Psoas muscle (tissue), 7 donors: ENCODE measurements at regions not wholly inside any gene's neighbourhood (a gene's known extent, or its start where the extent isn't known, plus 50 kb on each side); places are given as distances from the start of the nearest gene placed in this dataset.

Source experiments
- ATAC-seq, 4 donors: fragments of 200-7000 bp; cut with Tn5 transposase; one replicate each; pipeline ENCODE4 v1.9.1; 2020; ENCODE audit warnings: moderate library complexity in 3 of 4, mild to moderate bottlenecking in 2 of 4
- DNase-seq, 2 donors: peaks; one replicate each; pipeline ENCODE4 v3.0.0-alpha.2; 2020
- H3K27ac ChIP-seq: fragments of 200-600 bp; one replicate; pipeline ENCODE4 v1.8.0; 2022
- H3K27me3 ChIP-seq, 3 donors: fragments of 200-600 bp in 1 of 3; one replicate each; pipeline versions ENCODE4 v1.6.1 to v1.8.0; 2013 to 2022; ENCODE audit warnings: low read length in 2 of 3, mild to moderate bottlenecking in 2 of 3, moderate library complexity in 1 of 3; ENCODE audit not compliant: insufficient read depth in 3 of 3
- H3K36me3 ChIP-seq, 2 donors: fragments of 200-600 bp in 1 of 2; one replicate each; pipeline versions ENCODE4 v1.6.1 to v1.8.0; 2013 to 2022; ENCODE audit warnings: low read depth in 1 of 2, mild to moderate bottlenecking in 1 of 2, moderate library complexity in 1 of 2; ENCODE audit not compliant: insufficient read depth in 1 of 2
- H3K4me1 ChIP-seq: fragments of 200-600 bp; one replicate; pipeline ENCODE4 v1.8.0; 2022
- H3K4me3 ChIP-seq: fragments of 200-600 bp; one replicate; pipeline ENCODE4 v1.8.0; 2022; ENCODE audit warnings: mild to moderate bottlenecking
- H3K9me3 ChIP-seq: fragments of 200-600 bp; one replicate; pipeline ENCODE4 v1.8.0; 2022
- CTCF ChIP-seq: fragments of 200-600 bp; IDR thresholded peaks from one replicate; pipeline ENCODE4 v1.8.0; 2022; ENCODE audit warnings: antibody characterized with exemption
- WGBS, 3 donors: extraction: QIAGEN DNeasy Blood & Tissue Kit; methylation state at CpG; one replicate each; pipeline versions ENCODE4 v1.1.6 to v1.1.7; 2013; 5-methylcytosine and 5-hydroxymethylcytosine counted together
- intact Hi-C, 2 donors: fragments of 100-400 bp; cut with DNase I; formaldehyde crosslinking; loops; one replicate each; pipeline versions ENCODE4 v1.11.0 to v1.14.2; 2022
- donor health status: healthy with polysubstance abuse.
- donor health status: DM: no; HTN: no; CAD: no; lungs with moderate emphysema.
- donor health status: Bipolar disorder and iron deficiency.
- donor health status: healthy.
- donor health status: DM: yes; HTN: yes; CAD: no.
- donor health status: DM: no; HTN: no; CAD: no.
- donor health status: DM: yes; HTN: yes; CAD: no.

- 92 to 96% (median 93%) methylated on average over 8 of the region's 8 CpGs for WGBS, 3 donors
- no peak for DNase-seq
- no peaks in the 10 kb centered on the region for H3K9me3 ChIP-seq
- no peak for ATAC-seq
- no peak for TF ChIP-seq CTCF
- no peaks in the 10 kb centered on the region for H3K4me1 ChIP-seq
- no peak overlapping the region for H3K27ac ChIP-seq
- no peak overlapping the region for H3K4me3 ChIP-seq
- H3K36me3 ChIP-seq: no peaks in the 10 kb centered on the region
- peaks cover 0 to 5% (median 2%) of the 10 kb centered on the region in 3 donors for H3K27me3 ChIP-seq
- intact Hi-C loops: loop anchor here in 1 of 2 donors (10.0 kb wide), 1 partner anchor 167 kb away; no protein-coding TSS in a partner anchor
Observed at GRCh38 chr17:56672195-56672594, 78.7 kb downstream of the NOG start.

GRCh38 chr17:56674401-56674925 is 81.0 kb downstream of the NOG start:
- no peak overlapping the region for H3K27ac ChIP-seq
- no peak overlapping the region for H3K4me3 ChIP-seq
- no peak for ATAC-seq
- H3K4me1 ChIP-seq: no peaks in the 10 kb centered on the region
- TF ChIP-seq CTCF: no peak
- WGBS, 3 donors: 97 to 100% (median 100%) methylated on average over 1 of the region's 1 CpG
- DNase-seq: no peak
- no peaks in the 10 kb centered on the region for H3K36me3 ChIP-seq
- intact Hi-C loops: loop anchor here in 1 of 2 donors (10.0 kb wide), 1 partner anchor 170 kb away; no protein-coding TSS in a partner anchor
- no peaks in the 10 kb centered on the region for H3K9me3 ChIP-seq
- peaks cover 0 to 10% (median 2%) of the 10 kb centered on the region in 3 donors for H3K27me3 ChIP-seq

- peaks cover 0 to 11% (median 2%) of the 10 kb centered on the region in 3 donors for H3K27me3 ChIP-seq
- intact Hi-C loops: loop anchor here (2.0 to 10.0 kb wide), 5 partner anchors 79 to 171 kb away; partner anchors contain the start of gene NOG (in 1 of the 2)
- H3K27ac ChIP-seq: no peak overlapping the region
- no peak overlapping the region for H3K4me3 ChIP-seq
- no peak for TF ChIP-seq CTCF
- ATAC-seq (no peak), DNase-seq (no peak)
- H3K9me3 ChIP-seq: no peaks in the 10 kb centered on the region
- 71 to 90% (median 85%) methylated on average over 1 of the region's 1 CpG for WGBS, 3 donors
- no peaks in the 10 kb centered on the region for H3K4me1 ChIP-seq
- no peaks in the 10 kb centered on the region for H3K36me3 ChIP-seq
Observed at GRCh38 chr17:56675876-56676660, 82.6 kb downstream of the NOG start.

- Histone ChIP-seq H3K9me3 (no peaks in the 10 kb centered on the region), H3K36me3 (no peaks in the 10 kb centered on the region), H3K4me3 (no peak overlapping the region), H3K4me1 (no peaks in the 10 kb centered on the region), H3K27me3 (peaks cover 0 to 17% (median 2%) of the 10 kb centered on the region in 3 donors), H3K27ac (no peak overlapping the region)
- DNase-seq (no peak), ATAC-seq (peak; percentile 59 to 82 (median 78))
- peak; percentile 27 for TF ChIP-seq CTCF
- WGBS, 3 donors: 81 to 95% (median 86%) methylated on average over 1 of the region's 1 CpG
- intact Hi-C loops: loop anchor here (2.0 to 10.0 kb wide), 5 partner anchors 80 to 172 kb away; partner anchors contain the start of gene NOG (in 1 of the 2)
Observed at GRCh38 chr17:56676810-56677209, 83.3 kb downstream of the NOG start.
